ENCODE measurements at regions not wholly inside any gene's neighbourhood (a gene's known extent, or its start where the extent isn't known, plus 50 kb on each side); places are given as distances from the start of the nearest gene placed in this dataset.

DNA sequence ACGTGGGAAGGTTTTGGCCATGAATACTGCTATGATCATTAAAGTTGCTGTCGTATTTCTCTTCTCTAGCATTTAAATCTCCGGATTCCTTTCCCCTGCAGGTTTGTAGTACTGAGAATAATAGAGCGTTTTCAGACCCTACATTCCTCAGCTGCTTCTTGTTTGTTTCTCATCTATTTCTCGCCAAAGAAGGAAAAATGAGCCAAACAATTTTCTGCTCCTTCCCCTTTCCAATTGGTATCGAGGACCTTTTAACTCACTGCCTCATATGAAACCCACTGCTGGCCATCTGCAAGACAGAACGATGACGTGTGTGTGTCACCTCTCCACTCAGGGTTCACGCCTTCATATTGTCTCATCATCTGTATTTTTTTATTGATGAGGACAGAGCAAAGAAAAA is 689.4 kb upstream of the WWC1 start:
- no peak for DNase-seq (ENCODE audit: low spot score)

DNA sequence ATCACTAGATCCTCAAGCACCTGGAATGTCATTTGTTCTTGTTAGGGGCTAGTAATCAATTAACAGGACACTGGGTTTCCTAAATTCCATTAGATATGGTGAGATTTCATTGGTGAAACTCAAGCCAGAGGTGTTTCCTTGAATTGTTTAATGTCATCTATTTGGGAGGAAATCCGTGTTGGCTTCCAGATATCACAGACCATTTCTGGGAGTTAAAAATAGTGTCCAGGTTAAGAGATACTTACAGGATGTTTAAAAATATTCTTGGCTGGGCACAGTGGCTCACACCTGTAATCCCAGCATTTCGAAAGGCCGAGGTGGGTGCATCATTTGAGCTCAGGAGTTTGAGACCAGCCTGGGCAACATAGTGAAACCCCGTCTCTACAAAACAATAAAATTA is 688.3 kb upstream of the WWC1 start:
- no peak for DNase-seq (ENCODE audit: low spot score)

DNA sequence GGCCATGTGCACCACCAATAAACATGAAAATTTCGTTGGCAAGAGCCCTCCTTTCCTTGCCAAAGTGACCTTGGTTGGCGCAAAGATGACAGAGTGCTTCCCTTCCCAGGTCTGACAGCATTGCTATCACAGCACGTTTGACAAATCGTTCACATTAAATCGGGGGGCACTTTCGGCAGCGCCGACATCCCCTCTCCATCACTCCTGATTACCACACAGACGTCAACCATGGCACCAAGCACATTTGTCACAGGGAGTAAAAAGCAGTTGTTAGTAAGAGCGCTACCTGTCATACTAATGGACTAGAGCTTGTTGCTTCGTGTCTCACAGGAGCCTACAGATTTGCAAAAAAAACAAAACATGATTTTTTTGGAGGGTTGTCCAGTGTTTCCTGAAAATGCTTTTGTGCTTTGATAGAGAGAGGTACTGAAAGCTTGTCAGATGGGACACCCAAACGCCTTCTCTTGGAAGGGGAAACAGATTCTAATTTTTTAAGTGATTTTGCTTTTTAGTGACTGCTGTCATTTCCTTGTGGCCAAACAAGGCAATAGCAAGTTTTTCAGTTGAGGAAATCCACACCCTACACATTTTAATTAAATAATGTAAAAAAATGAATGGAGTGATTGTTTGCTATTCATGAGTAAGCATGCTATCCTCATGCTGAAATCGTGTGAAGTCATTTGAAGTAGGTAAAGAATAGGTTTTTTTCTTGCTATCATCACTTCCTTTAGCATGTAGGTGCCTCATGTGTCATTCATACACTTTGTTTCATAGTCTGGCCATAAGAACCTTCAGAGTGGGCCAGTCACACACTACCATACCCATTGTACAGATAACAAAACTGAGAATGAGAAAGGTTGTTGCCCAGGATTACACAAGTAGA is 682.8 kb upstream of the WWC1 start:
- DNase-seq (ENCODE audit: low spot score): no peak

DNA sequence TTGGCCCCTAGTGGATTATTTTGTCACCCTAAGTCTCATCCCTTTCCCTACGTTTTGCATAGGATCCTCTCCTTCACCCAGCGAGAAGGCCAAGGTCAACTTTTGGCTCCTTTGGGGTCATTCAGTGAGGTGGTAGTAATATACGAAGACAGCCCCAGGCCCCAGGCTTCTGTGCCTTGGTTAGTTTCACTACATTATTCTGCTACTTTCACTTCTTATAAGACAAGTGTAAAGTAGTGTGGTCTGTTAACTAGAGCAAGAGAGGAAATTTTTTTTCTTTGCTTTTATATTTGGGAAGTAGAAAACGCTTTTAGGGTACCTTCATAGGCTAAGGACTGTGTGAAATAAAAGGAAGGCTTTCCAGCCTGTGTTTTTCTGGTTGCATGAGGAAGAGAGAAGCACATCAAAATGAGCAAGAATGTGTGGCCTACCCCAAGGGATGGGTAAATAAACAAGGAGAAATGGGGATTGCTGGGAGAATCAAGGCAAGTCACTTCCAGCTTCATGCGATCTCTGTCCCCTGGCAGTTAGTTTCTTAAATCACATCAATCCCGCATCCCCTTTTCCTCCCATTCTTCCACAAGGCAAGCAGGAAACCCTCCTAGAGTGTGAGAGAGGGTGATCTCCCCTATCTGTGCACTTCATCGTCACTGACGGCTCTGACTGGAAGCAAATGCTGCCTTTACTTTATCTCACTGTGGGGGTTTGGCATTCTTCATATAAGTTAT is 677.0 kb upstream of the WWC1 start:
- no peak for DNase-seq (ENCODE audit: low spot score)

DNA sequence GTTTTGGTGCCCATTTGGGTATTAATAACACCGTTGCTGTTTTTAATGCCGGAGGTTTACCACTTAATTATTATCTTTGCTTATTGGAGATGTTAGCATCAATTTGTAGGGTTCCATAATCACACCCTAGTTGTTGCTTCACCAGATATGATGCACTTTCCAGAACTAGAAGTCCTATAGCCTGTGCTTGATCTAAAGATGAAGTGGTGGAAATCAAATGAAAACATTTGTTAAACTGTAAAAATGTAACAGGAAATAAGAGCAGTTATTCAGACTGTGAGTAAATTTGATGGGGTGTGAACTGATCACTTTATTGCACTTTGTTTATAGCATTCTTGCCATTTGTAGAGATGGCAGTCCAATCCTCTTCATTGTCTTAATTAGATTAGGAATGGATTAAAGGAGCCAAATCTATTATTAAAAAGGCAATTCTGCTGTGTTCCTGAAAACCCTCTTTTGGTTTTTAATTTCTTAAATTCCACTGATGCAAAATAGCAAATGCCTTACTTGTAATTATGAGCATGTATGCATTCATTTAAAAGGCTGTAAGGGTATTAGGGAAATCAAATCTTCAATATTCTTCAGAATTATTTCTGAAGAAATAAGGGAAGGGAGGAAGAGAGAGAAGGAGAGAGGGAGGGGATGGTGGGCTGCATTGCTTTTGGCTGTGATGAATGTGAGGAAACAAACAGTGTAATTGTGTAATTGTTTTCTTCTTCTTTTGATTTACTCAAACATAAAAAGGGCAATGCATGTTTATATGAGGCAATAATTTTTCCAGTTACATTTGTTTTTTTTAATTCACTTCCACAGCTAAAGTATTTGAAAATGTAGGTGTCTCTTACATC is 675.2 kb upstream of the WWC1 start:
- no peak for DNase-seq (ENCODE audit: low spot score)

- DNase-seq (ENCODE audit: low spot score): no peak
Measured at GRCh38 chr5:167623354-167623753, 668.1 kb upstream of the WWC1 start.

DNA sequence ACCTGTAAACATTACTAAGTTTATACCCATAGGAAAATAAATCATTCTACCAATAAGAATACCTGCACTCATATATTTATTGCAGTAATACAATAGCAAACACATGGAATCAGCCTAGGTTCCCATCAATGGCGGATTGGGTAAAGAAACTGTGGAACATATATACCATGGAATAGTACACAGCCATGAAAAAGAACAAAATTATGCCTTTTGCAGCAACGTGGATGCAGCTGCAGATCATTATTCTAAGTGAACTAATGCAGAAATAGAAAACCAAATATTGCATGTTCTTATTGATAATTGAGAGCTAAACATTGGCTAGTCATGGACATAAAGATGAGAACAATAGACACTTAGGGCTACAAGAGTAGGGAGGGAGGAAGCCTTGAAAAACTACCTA is 667.4 kb upstream of the WWC1 start:
- no peak for DNase-seq (ENCODE audit: low spot score)

DNA sequence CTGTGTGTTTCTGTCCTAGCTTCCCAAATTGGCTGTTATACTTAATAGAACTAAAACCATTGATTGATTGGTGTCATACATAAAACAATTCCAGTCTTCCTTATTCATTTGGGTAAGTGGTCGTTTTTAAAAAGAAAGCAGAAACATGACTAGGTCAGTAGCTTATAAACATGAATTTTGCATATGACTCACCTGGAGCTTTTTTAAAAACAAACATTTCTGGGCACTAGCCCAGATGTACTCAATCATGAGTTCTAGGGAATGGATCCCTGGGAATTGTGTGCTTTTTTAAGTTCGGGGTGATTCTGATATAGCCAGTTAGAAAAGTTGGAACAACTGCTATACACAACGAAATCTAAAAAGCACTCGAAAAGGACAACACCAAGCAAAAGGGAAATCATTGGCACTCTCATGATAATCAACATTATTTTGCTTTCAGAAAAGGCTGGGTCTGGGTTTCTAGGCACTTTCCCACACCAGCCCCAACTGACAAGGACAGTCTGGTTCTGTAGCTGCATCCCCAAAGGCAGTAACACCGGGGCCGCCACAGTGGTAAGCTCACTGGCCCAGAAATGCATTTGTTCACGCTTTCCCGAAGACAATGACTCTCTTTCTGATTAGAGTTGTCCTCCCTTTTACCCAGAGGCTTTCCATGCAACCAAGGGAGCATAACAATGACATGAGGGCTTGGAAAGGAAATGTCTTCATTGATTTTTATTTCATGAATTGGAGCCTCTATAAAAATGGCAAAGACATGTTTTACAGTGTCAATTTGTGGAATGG is 664.9 kb upstream of the WWC1 start:
- no peak for DNase-seq (ENCODE audit: low spot score)

GRCh38 chr5:167629634-167630033 is 661.8 kb upstream of the WWC1 start:
- DNase-seq (ENCODE audit: low spot score): no peak

- DNase-seq (ENCODE audit: low spot score): no peak
Measured at GRCh38 chr5:167631191-167631590, 660.3 kb upstream of the WWC1 start.

GRCh38 chr5:167633114-167633513 is 658.3 kb upstream of the WWC1 start:
- DNase-seq (ENCODE audit: low spot score): no peak

DNA sequence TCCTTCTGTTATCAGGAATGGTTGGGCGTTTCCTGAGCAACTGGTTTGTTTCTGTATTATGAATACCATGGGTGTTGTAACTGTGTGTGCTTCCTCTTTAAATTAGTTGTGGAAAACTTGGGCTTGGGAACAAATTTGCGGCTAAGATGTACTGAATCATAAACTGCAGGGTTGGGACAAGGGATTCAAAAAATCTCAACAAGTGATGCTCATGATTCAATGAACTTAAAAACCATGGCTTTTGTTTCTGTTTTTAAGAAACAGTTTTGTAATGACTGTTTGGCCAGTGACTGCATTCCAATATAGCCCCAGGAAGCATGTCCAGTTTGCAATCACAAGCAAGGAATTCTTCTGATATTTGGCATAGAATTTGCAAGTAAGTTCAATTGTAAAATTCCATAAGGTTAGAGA is 657.5 kb upstream of the WWC1 start:
- DNase-seq (ENCODE audit: low spot score): no peak

DNA sequence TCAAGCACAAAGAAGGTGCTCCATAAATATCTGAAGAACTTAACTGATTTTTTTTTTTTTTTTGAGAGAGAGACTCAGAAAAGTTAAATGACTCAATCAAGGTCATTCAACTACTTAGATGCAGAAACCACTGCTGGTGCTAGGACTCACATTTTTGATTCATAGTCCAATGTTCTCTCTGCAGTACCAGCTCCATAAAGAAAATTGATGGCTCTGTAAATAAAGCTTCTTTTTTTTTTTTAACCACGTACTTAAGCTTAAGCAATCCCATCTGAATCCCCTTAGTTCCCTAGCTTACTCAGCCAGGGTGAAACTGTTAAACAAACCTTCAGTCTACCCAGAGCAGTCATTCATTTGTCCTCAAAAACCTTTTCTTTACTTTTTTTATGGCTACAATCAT is 657.0 kb upstream of the WWC1 start:
- DNase-seq (ENCODE audit: low spot score): no peak

GRCh38 chr5:167638816-167639215 is 652.6 kb upstream of the WWC1 start:
- DNase-seq (ENCODE audit: low spot score): no peak

- DNase-seq (ENCODE audit: low spot score): no peak
Measured at GRCh38 chr5:167639273-167639672, 652.2 kb upstream of the WWC1 start.

DNA sequence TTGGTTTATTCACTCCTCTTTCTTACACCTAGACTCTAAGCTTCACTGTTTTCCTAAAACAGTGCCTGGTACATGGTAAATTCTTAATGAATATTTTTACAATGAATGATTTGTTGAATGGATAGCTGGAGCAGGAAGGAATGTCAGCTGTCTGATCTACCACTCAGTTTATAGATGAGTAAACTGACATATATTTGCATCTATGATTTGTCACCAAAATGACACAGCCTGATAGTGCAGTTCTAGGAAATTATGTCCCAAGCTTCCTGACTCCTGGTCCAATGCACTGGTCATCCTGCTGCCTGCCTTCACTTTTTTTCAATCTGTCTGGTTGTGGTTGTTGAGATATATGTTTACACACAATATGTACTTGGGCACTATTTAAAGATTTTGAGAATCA is 651.7 kb upstream of the WWC1 start:
- no peak for DNase-seq (ENCODE audit: low spot score)

GRCh38 chr5:167642181-167642580 is 649.3 kb upstream of the WWC1 start:
- no peak for DNase-seq (ENCODE audit: low spot score)

GRCh38 chr5:167642779-167643517 is 648.5 kb upstream of the WWC1 start:
- no peak for DNase-seq (ENCODE audit: low spot score)

DNA sequence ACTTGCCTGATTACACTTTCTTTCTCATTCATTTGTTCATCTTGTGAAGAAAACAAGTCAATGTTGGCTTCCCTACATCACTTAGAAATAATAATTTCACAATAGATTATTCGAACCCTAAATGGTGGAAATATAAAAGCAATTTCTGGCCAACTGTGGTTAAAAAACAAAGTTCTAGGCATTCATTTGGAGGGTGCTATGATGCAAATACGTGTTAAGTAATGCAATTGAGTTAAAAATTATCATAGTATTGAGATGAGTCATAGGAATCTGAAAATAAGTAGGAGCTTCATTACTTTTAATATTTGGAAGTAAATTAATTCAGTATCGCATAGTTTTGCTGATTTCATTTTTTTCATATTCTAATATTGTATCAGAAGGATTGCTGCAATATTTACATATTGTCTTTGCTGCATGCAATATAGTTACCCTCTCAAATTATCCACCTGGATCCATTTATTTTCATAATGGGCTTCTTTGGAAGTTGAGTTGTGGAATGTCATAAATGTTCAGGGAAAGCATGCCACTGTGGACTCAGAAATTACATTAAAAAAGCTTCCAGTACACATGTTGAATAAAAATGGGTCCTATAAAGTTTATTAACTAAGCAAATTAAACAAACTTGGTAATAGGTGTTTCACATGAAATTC is 647.7 kb upstream of the WWC1 start:
- no peak for DNase-seq (ENCODE audit: low spot score)

GRCh38 chr5:167644619-167645018 is 646.8 kb upstream of the WWC1 start:
- DNase-seq (ENCODE audit: low spot score): no peak

GRCh38 chr5:167649471-167649870 is 642.0 kb upstream of the WWC1 start:
- no peak for DNase-seq (ENCODE audit: low spot score)
